Raji (cell line): ENCODE measurements at regions not wholly inside any gene's neighbourhood (a gene's known extent, or its start where the extent isn't known, plus 50 kb on each side); places are given as distances from the start of the nearest gene placed in this dataset.

Source experiments
- POLR2A ChIP-seq: IDR thresholded peaks from 2 replicates; pipeline ENCODE4 v1.6.1; 2011; ENCODE audit warnings: low read depth, low read length, control low read depth; ENCODE audit not compliant: insufficient read depth

DNA sequence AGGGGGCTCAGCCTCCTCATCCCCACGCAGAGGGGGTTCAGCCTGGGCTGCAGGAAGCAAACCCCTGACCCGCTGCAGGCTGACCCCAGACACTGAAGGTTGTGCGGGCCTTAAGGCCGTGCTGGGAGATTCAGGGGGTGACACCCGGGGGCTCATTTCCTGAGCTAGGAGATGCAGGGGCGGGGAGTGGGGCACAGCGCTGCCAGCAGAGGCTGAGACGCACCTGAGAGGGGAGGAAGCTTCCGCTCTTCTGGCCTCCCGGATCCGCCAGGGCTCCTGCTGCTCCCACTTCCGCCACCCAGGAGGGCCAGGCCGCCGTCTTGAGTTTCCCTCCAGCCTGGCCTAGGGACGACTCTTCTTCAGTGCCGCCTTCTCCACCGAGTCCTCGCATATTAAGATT is 173.2 kb upstream of the FOXF1 start:
- TF ChIP-seq POLR2A: no peak

DNA sequence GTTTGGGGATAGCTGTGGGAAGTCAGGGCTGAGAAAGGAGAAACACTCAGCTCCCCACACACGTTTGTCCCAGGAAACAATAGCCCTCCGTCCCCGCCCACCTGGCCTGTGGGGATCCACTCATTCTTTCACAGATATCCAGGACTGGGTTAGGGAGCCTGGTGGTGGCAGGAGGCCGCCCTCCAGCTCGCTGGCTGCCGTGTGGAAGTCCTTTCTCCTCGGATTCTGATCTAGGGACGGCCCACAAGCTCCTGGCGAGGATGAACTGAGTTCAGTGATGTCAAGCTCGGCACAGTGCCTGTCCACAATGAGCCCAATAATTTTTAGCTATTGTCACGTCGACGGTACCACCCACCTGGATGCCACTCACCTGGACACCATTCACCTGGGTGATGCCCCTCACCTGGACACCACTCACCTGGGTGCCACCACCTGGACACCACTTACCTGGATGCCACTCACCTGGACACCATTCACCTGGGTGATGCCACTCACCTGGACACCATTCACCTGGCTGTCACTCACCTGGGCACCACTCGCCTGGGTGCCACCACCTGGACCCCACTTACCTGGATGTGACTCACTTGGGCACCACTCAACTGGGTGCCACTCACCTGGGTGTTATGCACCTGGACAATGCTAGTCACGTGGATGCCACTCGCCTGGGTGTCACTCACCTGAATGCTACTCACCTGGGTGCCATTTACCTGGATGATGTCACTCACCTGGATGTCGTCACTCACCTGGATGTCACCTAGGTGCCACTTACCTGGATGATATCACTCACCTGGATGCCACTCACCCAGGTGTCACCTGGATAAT is 172.5 kb upstream of the FOXF1 start:
- TF ChIP-seq POLR2A: no peak

DNA sequence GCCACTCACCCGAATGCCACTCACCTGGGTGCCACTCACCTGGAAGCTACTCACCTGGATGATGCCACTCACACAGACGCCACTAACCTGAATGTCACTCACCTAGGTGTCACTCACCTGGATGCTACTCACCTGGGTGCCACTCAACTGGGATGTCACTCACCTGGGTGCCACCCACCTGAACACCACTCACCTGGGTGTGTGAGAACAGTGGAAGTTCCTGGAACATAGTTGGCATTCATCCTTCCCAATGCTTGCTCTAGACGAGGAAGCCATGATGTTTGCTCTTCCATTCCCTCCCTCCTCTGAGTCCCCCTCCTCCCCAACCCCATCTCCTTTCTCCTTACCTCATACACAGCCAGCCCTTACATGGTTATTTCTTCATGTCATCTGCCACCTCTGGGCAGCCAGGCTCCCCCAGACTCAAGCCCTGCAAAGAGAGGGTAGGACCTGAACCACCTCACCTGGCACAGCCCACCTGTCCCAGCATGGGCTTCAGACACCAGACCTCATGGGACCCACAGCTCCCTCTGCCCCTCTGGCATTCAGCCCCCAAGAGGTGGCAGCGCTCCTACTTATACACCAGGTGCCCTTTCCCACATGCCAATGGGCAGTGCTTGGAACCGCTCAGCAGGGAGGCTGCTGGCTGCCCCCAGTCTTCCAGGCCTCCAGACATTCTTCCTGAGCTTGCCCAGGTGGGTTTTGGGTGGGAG is 171.8 kb upstream of the FOXF1 start:
- TF ChIP-seq POLR2A: no peak

DNA sequence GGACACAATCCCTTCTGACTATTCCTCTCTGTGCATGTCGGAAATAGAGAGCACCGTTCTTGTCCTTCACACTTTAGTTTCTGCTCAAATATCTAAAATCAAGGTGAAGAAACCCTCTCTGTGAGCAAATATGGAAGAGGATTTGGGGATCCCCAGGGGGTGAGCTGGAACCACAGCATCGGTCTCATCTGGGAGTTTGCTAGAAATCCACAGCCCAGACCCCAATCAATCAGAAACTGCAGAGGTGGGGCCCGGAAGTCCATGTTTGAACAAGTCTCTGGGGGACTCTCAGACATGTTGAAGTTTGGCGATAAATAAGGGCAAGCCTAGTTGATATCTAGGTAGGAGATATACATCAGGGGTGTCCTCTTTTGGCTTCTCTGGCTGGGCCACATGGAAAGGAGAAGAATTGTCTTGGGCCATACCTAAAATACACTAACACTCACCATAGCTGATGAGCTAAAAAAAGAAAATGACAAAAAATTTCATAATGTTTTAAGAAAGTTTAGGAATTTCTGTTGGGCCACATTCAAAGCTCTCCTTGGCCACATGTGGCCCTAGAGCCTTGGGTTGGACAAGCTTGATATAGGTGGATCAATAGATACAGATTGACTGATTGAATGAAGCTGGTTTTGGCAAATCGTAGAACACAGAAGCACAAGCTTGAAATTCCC is 168.0 kb upstream of the FOXF1 start:
- TF ChIP-seq POLR2A: no peak

DNA sequence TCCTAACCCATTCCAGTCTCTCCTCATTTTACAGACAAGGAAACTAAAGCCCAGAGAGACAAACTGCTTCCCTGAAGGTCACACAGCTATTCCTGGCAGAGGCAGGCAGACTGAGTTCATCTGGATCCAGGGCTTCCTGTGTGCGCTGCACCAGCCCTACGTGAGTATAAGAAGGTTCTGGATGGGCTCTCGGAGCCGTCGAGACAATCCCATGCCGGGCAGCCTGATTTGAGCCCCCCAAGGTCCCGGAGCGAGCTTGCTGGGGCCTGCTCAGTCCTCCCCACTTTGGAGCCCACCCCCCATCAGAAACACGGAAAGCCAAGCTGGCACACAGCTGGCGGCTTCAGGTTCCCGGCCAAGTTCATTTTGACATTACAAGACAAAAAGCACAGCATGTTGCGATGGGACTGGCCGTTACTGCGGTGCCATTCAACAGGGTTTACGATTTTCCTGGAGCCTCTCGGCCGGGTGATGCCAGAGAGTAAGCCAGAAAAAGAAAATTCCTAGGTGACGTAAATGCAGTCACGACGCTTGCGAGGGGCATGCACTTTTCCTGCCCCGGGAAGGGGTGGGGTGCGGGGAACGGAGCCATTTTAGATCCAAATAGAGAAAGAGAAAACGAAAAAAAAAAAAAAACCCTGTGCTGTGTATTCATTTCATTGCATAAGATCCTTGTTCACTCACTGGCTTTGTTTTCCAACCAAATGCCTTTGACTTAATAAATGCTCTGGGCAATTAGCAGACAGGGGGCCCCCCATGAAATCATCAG is 167.1 kb upstream of the FOXF1 start:
- no peak for TF ChIP-seq POLR2A

DNA sequence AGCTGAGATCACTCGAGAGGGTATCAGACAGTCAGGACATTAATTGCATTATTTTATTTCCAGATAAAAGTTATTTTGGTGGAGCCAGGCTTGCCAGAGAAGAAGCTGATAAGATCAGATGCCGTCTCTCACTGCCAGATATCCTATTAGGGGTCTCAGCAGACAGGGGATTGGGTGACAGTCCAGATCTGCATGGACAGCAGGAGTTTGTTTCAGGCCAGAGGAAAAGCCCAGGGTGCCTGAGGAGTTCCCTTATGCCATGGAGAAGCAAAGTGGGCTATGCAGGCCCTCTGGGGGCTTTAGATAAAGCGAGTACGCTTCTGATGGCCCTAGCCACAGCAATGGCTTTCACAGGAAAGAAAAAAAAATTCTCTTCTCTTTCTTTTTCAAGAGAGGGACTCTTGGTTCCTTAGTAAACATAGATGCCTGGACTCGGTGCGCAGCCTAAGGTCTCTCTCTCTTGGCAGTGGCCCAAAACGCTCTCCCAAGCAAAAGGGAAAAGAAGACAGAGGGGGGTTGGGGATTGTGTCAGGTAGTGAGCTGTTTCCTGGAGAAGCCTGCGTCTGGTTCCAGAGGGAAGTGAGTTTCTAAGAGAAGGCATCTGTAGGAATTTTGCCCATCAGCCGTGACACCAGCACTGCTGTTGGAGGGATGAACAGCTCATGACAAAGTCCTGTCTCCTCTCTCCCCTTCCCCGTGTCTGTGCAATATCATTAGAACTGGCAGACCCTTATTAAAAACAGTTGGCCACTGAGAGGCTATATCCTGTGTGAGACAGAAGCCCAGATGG is 166.3 kb upstream of the FOXF1 start:
- TF ChIP-seq POLR2A: no peak

DNA sequence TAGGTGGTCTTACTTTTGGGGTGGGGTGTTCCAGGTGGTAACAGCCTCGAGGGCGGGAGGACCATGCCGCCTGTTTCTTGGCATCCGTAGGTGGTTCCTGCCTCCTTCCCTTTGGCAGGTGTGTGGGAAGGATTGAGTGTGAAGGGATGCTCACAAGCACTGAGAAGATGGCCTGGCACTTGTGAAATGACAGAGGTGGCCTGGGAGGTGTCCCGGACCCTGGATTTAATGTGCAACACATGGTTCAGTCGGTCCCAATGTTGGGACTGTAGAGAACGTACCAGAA is 165.8 kb upstream of the FOXF1 start:
- no peak for TF ChIP-seq POLR2A

DNA sequence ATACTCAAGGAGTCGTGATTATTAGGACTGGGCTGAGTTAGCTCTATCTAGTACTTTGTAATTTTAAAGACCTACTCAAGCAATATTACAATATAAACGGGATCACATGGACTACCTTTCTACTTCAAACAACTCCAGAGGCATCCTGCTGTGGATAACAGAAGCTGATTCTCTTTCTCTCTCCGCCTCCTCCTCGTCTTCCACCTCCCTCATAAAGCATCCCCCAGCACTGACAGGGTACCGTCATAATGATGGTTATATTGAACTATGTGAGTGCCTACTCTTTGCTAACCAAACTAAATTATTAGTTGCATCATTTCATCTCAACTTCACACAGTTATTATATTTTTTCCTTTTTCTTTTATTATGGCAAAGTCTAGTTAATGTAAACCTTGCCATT is 165.4 kb upstream of the FOXF1 start:
- TF ChIP-seq POLR2A: no peak

DNA sequence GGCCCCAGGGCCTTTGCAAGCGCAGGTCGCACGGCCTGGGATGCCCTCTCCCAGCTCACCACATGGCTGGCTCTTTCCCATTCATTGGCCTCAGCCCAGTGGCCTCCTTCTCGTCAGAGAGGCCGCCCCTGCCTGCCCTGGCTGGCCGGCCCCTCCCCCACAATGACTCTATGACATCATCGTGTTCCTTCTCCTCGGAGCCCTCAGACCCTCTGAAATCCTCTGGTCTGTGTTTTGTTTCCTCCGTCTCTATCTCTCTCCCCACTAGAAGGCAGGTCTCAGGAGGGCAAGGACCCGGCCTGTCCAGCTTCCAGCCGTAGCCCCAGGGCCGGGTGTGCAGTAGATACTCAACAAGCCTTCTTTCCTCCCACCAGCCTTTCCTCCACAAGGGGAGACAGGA is 164.8 kb upstream of the FOXF1 start:
- TF ChIP-seq POLR2A: no peak

DNA sequence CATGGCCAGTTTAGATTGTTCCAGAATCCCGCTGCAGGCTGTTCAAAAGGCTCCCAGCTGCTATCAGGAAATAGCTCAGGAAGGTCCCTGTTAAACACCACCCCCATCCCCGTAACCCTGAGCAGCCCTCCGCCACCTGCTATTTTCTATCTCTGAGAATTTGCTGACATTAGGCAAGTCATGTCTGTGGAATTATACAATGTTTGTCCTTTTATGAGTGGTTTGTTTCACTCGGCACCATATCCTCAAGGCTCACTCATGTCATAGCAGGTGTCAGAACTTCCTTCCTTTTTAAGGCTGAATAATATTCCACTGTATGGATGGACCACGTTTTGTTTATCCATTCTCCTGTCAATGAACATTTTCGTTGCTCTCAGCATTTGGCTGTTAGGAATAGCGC is 164.3 kb upstream of the FOXF1 start:
- TF ChIP-seq POLR2A: no peak

DNA sequence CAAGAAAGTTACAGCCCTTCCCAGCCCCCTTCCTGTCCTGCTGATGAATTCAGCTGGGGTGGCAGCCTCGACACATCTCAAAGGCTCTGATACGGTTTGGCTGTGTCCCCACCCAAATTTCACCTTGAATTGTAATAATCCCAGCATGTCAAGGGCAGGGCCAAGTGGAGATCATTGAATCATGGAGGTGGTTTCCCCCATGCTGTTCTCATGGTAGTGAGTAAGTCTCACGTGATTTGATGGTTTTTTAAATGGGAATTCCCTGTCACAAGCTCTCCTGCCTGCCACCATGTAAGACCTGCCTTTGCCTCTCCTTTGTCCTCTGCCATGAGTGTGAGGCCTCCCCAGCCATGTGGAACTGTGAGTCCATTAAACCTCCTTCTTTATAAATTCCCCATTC is 163.2 kb upstream of the FOXF1 start:
- TF ChIP-seq POLR2A: no peak

DNA sequence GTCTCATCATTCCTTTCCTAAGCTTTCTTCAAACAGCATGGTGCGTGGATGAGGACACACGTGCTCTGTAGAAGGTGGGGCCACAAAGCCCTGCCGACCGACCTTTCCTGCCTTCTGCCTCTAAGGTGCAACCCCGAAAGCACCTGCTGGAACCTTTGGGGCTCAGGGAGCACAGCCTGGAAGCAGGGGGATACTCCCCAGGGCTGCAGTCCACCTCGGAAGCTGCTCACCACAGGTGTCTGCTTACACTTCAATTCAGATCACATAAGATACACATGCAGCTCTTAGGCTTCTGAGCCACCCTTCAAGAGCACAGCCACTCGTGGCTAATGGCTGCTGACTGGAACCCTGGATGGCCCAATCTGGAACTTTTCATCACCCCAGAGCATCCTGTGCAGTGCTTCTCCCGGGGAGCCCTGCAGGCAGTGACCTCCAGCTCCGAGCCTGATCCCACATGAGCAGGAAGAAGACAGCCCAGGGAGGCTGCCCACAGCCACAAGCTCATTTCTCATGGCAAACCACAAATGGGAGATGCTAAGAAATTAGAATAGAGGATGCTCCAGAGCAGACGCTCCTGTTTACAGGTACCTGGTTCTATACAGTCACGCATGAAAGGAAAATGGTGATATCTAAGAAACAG is 162.3 kb upstream of the FOXF1 start:
- no peak for TF ChIP-seq POLR2A

DNA sequence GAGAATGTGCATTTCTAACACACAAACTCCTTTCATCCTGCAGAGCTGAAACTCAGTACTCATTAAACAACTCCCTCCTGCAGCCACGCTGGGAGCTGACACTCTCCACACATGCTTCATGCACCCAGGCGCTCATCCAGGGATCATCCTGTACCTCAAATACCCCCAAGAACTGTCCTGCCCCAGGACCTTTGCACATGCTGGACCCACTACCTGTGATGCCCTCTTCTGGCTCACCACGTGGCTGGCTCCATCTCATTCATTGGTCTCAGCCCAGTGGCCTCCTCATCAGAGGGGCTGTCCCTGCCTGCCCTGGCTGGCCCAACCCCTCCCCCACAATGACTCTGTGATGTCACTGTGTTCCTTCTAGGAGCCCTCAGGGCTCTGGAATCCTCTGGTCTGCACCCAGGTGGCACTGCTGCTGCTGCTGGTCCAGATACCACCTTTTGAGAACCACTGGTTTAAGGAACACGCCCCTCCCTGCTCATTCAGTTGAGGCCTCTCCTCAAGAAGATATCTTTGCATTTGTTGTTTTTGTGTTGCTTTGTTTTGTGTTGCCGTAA is 160.9 kb upstream of the FOXF1 start:
- TF ChIP-seq POLR2A: no peak

DNA sequence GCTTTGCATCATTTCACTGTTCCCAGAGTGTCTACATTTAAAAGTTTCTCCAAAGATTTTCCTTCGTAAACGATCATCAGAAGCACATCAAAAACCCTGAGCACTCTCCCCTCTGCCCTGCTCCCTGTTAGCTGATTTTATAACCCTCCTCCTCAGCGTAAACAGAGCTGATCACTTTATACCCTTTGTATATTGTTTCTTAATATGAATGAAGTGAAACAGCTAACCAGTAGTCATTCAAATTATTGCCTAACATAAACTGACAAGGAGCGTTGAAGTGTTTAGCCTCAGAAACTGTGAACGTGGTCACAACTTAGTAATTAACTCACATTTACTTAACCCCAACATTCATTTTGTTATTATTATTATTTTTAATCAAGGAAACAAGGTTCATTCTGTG is 160.0 kb upstream of the FOXF1 start:
- no peak for TF ChIP-seq POLR2A
